Kidney (tissue), 13 donors: ENCODE measurements at regions not wholly inside any gene's neighbourhood (a gene's known extent, or its start where the extent isn't known, plus 50 kb on each side); places are given as distances from the start of the nearest gene placed in this dataset.

Experiments used
- DNase-seq, 5 donors: peaks; one replicate each; pipeline ENCODE4 v3.0.0-alpha.2; 2013 to 2020
- FAIRE-seq: peaks from 2 replicates; lab custom pipeline; 2012; peaks lifted over from hg19 to GRCh38; lab: Jason Lieb, UNC
- H3K27ac ChIP-seq, 2 donors: one replicate each; pipeline ENCODE4 v1.7.0; 2013; ENCODE audit warnings: low read depth in 2 of 2, low read length in 2 of 2, inconsistent platforms in 1 of 2
- H3K27me3 ChIP-seq: one replicate; pipeline ENCODE4 v1.7.1; 2013; ENCODE audit warnings: low read length, inconsistent platforms; ENCODE audit not compliant: control insufficient read depth, insufficient read depth
- H3K36me3 ChIP-seq, 3 donors: one replicate each; pipeline versions ENCODE4 v1.7.0 to v1.7.1; 2013; ENCODE audit warnings: low read length in 3 of 3, control low read depth in 1 of 3, inconsistent platforms in 1 of 3; ENCODE audit not compliant: insufficient read depth in 3 of 3, control insufficient read depth in 2 of 3
- H3K4me1 ChIP-seq, 3 donors: one replicate each; pipeline versions ENCODE4 v1.7.0 to v1.7.1; 2013; ENCODE audit warnings: low read length in 3 of 3, inconsistent platforms in 1 of 3, low read depth in 1 of 3; ENCODE audit not compliant: control insufficient read depth in 2 of 3, insufficient read depth in 2 of 3
- H3K4me3 ChIP-seq, 3 donors: one replicate each; pipeline versions ENCODE4 v1.7.0 to v1.8.1; 2013; ENCODE audit warnings: low read length in 3 of 3, control low read depth in 1 of 3, inconsistent platforms in 1 of 3
- H3K9ac ChIP-seq, 3 donors: one replicate each; pipeline versions ENCODE4 v1.7.0 to v1.7.1; 2013; ENCODE audit warnings: low read length in 3 of 3, control low read depth in 1 of 3, inconsistent platforms in 1 of 3
- H3K9me3 ChIP-seq, 3 donors: one replicate each; pipeline versions ENCODE4 v1.7.0 to v1.7.1; 2013; ENCODE audit warnings: low read length in 3 of 3, control low read depth in 1 of 3, inconsistent platforms in 1 of 3; ENCODE audit not compliant: control insufficient read depth in 2 of 3, insufficient read depth in 1 of 3
- CTCF ChIP-seq: IDR thresholded peaks from 3 replicates; pipeline ENCODE4 v1.5.1; 2012; ENCODE audit warnings: mild to moderate bottlenecking, moderate library complexity, borderline replicate concordance; ENCODE audit not compliant: insufficient read depth; ENCODE audit errors: extremely low read depth
- intact Hi-C: fragments of 100-400 bp; cut with DNase I; formaldehyde crosslinking; loops from one replicate; pipeline ENCODE4 v1.11.1; 2022
- donor health status: control.
- donor health status: control.
- donor health status: control.
- donor health status: control.
- donor health status: control.
- donor health status: DM: yes; HTN: yes; CAD: no.
- donor health status: Normal renal cell carcinoma (clear cell type).

GRCh38 chr1:214954617-214954949 lies 128.0 kb upstream of the KCNK2 start:
- TF ChIP-seq CTCF, result no peak
- Histone ChIP-seq H3K27me3 (no peaks in the 10 kb centered on the region), H3K9ac (no peak overlapping the region), H3K4me1 (no peaks in the 10 kb centered on the region), H3K27ac (no peak overlapping the region), H3K36me3 (no peaks in the 10 kb centered on the region), H3K4me3 (no peak overlapping the region), H3K9me3 (no peaks in the 10 kb centered on the region)
- FAIRE-seq (no peak), DNase-seq (no peak)
- intact Hi-C loops, result no loop called here

GRCh38 chr1:214957330-214958137 lies 125.0 kb upstream of the KCNK2 start:
- DNase-seq (no peak), FAIRE-seq (no peak)
- Histone ChIP-seq H3K4me1 (no peaks in the 10 kb centered on the region), H3K9ac (no peak overlapping the region), H3K36me3 (no peaks in the 10 kb centered on the region), H3K9me3 (peaks cover 0 to 4% (median 0%) of the 10 kb centered on the region in 3 donors), H3K27me3 (no peaks in the 10 kb centered on the region), H3K4me3 (no peak overlapping the region), H3K27ac (no peak overlapping the region)
- intact Hi-C loops, result no loop called here
- no peak for TF ChIP-seq CTCF

- DNase-seq, result no peak
- FAIRE-seq, result no peak
- H3K4me1 ChIP-seq, result no peaks in the 10 kb centered on the region
- H3K36me3 ChIP-seq, result no peaks in the 10 kb centered on the region
- no peak overlapping the region for H3K4me3 ChIP-seq
- TF ChIP-seq CTCF, result no peak
- no peak overlapping the region for H3K27ac ChIP-seq
- H3K27me3 ChIP-seq, result no peaks in the 10 kb centered on the region
- peaks cover 0 to 4% (median 0%) of the 10 kb centered on the region in 3 donors for H3K9me3 ChIP-seq
- intact Hi-C loops, result no loop called here
- no peak overlapping the region for H3K9ac ChIP-seq
Observed at GRCh38 chr1:214958486-214958885, 124.1 kb upstream of the KCNK2 start.
